PC-9 (cell line): ENCODE measurements at regions not wholly inside any gene's neighbourhood (a gene's known extent, or its start where the extent isn't known, plus 50 kb on each side); places are given as distances from the start of the nearest gene placed in this dataset.

Source experiments
- EZH2 ChIP-seq: fragments of 200-600 bp; sonication (generic); IDR thresholded peaks from 2 replicates; pipeline ENCODE4 v1.8.0; 2017; ENCODE audit warnings: antibody characterized with exemption, low read depth
- TF ChIP-seq, protein P1 (sequence below): fragments of 200-600 bp; sonication (generic); conservative IDR thresholded peaks from 2 replicates; pipeline ENCODE4 v1.6.1; 2017; ENCODE audit warnings: mixed run types, antibody characterized with exemption, mild to moderate bottlenecking, moderate library complexity

DNA sequence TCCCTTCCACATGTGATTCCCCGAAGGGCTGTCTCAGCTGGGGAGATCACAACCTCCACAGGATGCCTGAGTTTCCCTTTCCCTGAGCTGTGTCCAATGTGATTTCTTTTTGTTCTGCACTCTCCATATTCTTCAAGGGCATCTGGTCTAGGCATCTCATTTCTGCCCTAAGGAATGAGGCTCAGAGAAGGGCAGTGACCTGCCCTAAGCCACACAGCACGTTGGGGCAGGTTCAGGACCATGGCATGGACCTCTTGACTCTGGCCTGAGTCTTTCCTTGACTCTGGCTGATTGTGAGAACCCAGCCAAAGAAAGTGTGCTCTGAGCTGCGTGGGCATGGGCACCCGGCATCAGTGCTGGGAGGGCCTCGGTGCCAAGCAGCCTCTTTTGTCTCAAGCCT is 590.3 kb downstream of the PTPRU start:
- TF ChIP-seq, protein P1, sequence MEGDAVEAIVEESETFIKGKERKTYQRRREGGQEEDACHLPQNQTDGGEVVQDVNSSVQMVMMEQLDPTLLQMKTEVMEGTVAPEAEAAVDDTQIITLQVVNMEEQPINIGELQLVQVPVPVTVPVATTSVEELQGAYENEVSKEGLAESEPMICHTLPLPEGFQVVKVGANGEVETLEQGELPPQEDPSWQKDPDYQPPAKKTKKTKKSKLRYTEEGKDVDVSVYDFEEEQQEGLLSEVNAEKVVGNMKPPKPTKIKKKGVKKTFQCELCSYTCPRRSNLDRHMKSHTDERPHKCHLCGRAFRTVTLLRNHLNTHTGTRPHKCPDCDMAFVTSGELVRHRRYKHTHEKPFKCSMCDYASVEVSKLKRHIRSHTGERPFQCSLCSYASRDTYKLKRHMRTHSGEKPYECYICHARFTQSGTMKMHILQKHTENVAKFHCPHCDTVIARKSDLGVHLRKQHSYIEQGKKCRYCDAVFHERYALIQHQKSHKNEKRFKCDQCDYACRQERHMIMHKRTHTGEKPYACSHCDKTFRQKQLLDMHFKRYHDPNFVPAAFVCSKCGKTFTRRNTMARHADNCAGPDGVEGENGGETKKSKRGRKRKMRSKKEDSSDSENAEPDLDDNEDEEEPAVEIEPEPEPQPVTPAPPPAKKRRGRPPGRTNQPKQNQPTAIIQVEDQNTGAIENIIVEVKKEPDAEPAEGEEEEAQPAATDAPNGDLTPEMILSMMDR, result no peak
- TF ChIP-seq EZH2, result no peak
